ENCODE measurements at regions not wholly inside any gene's neighbourhood (a gene's known extent, or its start where the extent isn't known, plus 50 kb on each side); places are given as distances from the start of the nearest gene placed in this dataset.
"Not testable (repeated sequence)": the region's sequence is repeated elsewhere in the genome, so short reads cannot be mapped to it uniquely, and the experiment has no call there.

DNA sequence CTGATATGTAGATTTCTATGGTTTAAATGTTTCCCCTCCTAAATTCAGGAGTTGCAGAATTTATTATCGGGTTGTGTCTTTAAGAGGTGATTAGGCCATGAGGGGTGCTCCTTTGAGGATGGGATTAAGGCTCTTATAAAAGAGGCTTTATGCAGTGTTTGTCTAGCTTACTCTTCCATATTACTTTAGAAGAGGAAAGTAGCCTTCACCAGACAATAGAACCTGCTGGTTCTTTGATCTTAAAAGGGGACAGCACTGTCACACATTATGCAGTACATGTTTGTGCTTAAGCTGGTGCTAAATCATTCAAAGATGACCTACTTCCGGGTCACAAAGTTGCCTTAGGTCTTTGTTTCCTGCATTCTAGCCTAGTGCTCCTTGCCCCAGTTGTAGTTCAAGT lies 81.0 kb downstream of the CPXCR1 start:
- Mint-ChIP-seq H3K36me3 (ENCODE audit: unreplicated experiment) (no peaks in the 10 kb centered on the region), H3K27ac (ENCODE audit: unreplicated experiment) (no peak overlapping the region), H3K9me3 (ENCODE audit: unreplicated experiment) (peaks cover 27% of the 10 kb centered on the region), H3K4me3 (ENCODE audit: unreplicated experiment) (no peak overlapping the region), H3K27me3 (ENCODE audit: unreplicated experiment) (no peaks in the 10 kb centered on the region), H3K4me1 (ENCODE audit: unreplicated experiment) (no peaks in the 10 kb centered on the region)
- TF ChIP-seq, protein P1, sequence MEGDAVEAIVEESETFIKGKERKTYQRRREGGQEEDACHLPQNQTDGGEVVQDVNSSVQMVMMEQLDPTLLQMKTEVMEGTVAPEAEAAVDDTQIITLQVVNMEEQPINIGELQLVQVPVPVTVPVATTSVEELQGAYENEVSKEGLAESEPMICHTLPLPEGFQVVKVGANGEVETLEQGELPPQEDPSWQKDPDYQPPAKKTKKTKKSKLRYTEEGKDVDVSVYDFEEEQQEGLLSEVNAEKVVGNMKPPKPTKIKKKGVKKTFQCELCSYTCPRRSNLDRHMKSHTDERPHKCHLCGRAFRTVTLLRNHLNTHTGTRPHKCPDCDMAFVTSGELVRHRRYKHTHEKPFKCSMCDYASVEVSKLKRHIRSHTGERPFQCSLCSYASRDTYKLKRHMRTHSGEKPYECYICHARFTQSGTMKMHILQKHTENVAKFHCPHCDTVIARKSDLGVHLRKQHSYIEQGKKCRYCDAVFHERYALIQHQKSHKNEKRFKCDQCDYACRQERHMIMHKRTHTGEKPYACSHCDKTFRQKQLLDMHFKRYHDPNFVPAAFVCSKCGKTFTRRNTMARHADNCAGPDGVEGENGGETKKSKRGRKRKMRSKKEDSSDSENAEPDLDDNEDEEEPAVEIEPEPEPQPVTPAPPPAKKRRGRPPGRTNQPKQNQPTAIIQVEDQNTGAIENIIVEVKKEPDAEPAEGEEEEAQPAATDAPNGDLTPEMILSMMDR (IDR thresholded peaks at IDR 0.05) = no peak
- no peak for DNase-seq (ENCODE audit: extremely low spot score, unreplicated experiment)

DNA sequence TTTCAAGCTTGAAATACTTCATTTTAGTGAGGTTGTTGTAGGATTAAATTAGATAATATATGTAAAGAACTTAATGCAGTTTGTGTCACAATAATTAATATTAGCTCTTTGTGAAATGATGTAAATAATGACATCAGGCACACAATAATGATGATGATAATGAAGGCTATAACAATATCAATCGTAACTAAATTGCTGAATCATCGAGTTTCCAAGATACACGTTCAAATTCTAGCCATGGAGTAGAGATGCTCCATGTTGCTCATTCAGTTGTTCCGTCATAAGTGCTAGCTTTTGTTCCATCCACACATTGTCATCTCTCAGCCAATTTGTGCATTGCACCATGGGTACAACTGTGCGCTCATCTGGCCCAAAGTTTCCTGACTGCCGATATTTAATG lies 83.1 kb downstream of the CPXCR1 start:
- H3K4me3 Mint-ChIP-seq (ENCODE audit: unreplicated experiment) = no peak overlapping the region
- H3K9me3 Mint-ChIP-seq (ENCODE audit: unreplicated experiment) = peaks cover 25% of the 10 kb centered on the region
- H3K36me3 Mint-ChIP-seq (ENCODE audit: unreplicated experiment) = no peaks in the 10 kb centered on the region
- no peak for DNase-seq (ENCODE audit: extremely low spot score, unreplicated experiment)
- H3K27ac Mint-ChIP-seq (ENCODE audit: unreplicated experiment) = no peak overlapping the region
- TF ChIP-seq, protein P1 (IDR thresholded peaks at IDR 0.05) = no peak
- no peaks in the 10 kb centered on the region for H3K27me3 Mint-ChIP-seq (ENCODE audit: unreplicated experiment)
- no peaks in the 10 kb centered on the region for H3K4me1 Mint-ChIP-seq (ENCODE audit: unreplicated experiment)

GRCh38 chrX:88837721-88838120 lies 90.7 kb downstream of the CPXCR1 start:
- peaks cover 39% of the 10 kb centered on the region for H3K9me3 Mint-ChIP-seq (ENCODE audit: unreplicated experiment)
- not testable (repeated sequence) for H3K4me1 Mint-ChIP-seq (ENCODE audit: unreplicated experiment); H3K27ac Mint-ChIP-seq (ENCODE audit: unreplicated experiment)

GRCh38 chrX:88838392-88838791 lies 91.4 kb downstream of the CPXCR1 start:
- TF ChIP-seq, protein P1 (IDR thresholded peaks at IDR 0.05) = no peak
- Mint-ChIP-seq H3K27me3 (ENCODE audit: unreplicated experiment) (no peaks in the 10 kb centered on the region), H3K27ac (ENCODE audit: unreplicated experiment) (no peak overlapping the region)

More at GRCh38 chrX:88837721-88838120, 90.7 kb downstream of the CPXCR1 start:
- H3K4me3 Mint-ChIP-seq (ENCODE audit: unreplicated experiment); H3K27me3 Mint-ChIP-seq (ENCODE audit: unreplicated experiment); H3K36me3 Mint-ChIP-seq (ENCODE audit: unreplicated experiment); DNase-seq (ENCODE audit: extremely low spot score, unreplicated experiment): not testable (repeated sequence)

GRCh38 chrX:88843841-88844240 lies 96.8 kb downstream of the CPXCR1 start:
- H3K4me3 Mint-ChIP-seq (ENCODE audit: unreplicated experiment); H3K4me1 Mint-ChIP-seq (ENCODE audit: unreplicated experiment); DNase-seq (ENCODE audit: extremely low spot score, unreplicated experiment); H3K27me3 Mint-ChIP-seq (ENCODE audit: unreplicated experiment); H3K36me3 Mint-ChIP-seq (ENCODE audit: unreplicated experiment); H3K27ac Mint-ChIP-seq (ENCODE audit: unreplicated experiment): not testable (repeated sequence)
- peaks cover 33% of the 10 kb centered on the region for H3K9me3 Mint-ChIP-seq (ENCODE audit: unreplicated experiment)

More at GRCh38 chrX:88838392-88838791, 91.4 kb downstream of the CPXCR1 start:
- Mint-ChIP-seq H3K4me3 (ENCODE audit: unreplicated experiment) (no peak overlapping the region), H3K4me1 (ENCODE audit: unreplicated experiment) (no peaks in the 10 kb centered on the region), H3K36me3 (ENCODE audit: unreplicated experiment) (no peaks in the 10 kb centered on the region), H3K9me3 (ENCODE audit: unreplicated experiment) (peaks cover 38% of the 10 kb centered on the region)
- no peak for DNase-seq (ENCODE audit: extremely low spot score, unreplicated experiment)

GRCh38 chrX:88853925-88854324 lies 106.9 kb downstream of the CPXCR1 start:
- Mint-ChIP-seq H3K27me3 (ENCODE audit: unreplicated experiment) (no peaks in the 10 kb centered on the region), H3K27ac (ENCODE audit: unreplicated experiment) (no peak overlapping the region), H3K4me3 (ENCODE audit: unreplicated experiment) (no peak overlapping the region), H3K4me1 (ENCODE audit: unreplicated experiment) (no peaks in the 10 kb centered on the region), H3K9me3 (ENCODE audit: unreplicated experiment) (peaks cover 70% of the 10 kb centered on the region), H3K36me3 (ENCODE audit: unreplicated experiment) (no peaks in the 10 kb centered on the region)
- DNase-seq (ENCODE audit: extremely low spot score, unreplicated experiment) = no peak
- TF ChIP-seq, protein P1 (IDR thresholded peaks at IDR 0.05) = no peak
